Fibroblast of pulmonary artery (primary cell): ENCODE measurements at regions not wholly inside any gene's neighbourhood (a gene's known extent, or its start where the extent isn't known, plus 50 kb on each side); places are given as distances from the start of the nearest gene placed in this dataset.

Experiments used
- DNase-seq: peaks from one replicate; pipeline ENCODE4 v3.0.0-alpha.2; 2010; ENCODE audit warnings: low read depth
- H3K4me3 ChIP-seq: replicated peaks from 2 replicates; pipeline ENCODE4 v1.5.1; 2011; ENCODE audit warnings: low read depth, mild to moderate bottlenecking, control low read depth, low read length, moderate library complexity
- TF ChIP-seq, protein P1 (sequence below): IDR thresholded peaks from 2 replicates; pipeline ENCODE4 v1.5.1; 2011; ENCODE audit warnings: mild to moderate bottlenecking, control low read depth, low read length, inconsistent platforms; ENCODE audit errors: missing control alignments

DNA sequence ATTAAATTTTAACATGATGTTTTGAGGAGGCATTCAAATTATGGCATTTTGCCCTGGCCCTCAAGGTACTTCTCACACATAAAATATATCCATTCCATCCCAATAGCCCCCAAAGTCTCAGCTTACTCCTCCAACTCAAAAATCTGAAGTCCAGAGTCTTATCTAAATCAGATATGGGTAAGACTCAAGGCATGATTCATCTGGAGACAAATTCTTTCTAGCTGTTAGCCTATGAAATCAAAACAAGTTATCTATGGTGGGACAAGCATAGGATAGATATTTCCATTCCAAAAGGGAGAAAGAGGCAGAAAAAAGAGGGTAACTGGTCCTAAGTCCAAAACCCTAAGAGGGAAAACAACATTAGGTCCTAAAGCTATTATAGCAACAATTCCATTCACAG, 408.4 kb downstream of the ZNF608 start:
- TF ChIP-seq, protein P1, sequence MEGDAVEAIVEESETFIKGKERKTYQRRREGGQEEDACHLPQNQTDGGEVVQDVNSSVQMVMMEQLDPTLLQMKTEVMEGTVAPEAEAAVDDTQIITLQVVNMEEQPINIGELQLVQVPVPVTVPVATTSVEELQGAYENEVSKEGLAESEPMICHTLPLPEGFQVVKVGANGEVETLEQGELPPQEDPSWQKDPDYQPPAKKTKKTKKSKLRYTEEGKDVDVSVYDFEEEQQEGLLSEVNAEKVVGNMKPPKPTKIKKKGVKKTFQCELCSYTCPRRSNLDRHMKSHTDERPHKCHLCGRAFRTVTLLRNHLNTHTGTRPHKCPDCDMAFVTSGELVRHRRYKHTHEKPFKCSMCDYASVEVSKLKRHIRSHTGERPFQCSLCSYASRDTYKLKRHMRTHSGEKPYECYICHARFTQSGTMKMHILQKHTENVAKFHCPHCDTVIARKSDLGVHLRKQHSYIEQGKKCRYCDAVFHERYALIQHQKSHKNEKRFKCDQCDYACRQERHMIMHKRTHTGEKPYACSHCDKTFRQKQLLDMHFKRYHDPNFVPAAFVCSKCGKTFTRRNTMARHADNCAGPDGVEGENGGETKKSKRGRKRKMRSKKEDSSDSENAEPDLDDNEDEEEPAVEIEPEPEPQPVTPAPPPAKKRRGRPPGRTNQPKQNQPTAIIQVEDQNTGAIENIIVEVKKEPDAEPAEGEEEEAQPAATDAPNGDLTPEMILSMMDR = no peak
- no peak overlapping the region for H3K4me3 ChIP-seq

DNA sequence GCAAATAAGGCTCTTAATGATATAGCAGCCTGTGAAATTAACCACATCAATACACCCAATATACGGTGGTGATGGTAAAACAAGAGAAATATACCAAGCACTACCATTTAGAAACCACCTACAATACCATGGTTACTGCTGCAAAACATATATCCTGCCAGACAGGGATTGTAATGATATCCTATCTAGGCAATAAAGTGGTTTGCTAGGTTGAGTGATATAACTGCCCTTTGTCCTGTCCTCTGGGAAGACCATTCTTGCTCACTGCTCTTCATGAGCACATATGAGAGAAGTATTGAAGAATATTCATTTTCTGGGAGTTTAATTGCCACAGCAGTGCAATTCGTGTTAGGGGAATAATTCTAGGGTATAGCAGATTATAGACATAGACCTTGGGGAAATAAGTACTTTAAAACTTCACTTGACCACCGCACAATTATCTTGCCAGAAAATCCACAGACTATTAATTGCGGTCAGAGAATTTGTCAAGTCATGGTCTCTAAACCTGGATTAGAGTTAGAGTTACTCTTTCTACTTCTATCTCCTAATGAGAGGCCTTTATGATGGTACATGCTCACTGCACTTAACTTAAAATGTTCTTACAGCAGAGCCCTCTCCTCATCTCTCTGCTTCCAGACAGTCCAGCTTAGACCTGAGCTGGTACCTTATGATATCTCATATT, 413.0 kb downstream of the ZNF608 start:
- TF ChIP-seq, protein P1 = no peak
- no peak overlapping the region for H3K4me3 ChIP-seq
- DNase-seq = no peak

More for the DNA sequence above, 408.4 kb downstream of the ZNF608 start:
- DNase-seq = no peak

DNA sequence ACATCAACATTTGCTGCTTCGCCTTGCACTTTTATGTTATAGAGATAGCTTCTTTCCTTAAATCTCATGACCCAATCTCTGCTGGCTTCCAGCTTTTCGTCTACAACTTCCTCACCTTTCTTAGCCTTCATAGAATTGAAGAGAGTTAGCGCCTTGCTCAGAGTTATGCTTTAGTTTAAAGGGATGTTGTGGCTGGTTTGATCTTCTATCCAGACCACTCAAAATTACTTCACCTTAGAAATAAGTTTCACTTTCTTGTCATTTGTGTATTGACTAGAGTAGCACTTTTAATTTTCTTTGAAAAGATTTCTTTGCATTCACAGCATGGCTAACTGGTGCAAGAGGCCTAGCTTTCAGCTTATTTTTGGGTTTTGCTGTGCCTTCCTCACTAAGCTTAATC, 414.2 kb downstream of the ZNF608 start:
- DNase-seq = no peak
- no peak overlapping the region for H3K4me3 ChIP-seq
- TF ChIP-seq, protein P1 = no peak

DNA sequence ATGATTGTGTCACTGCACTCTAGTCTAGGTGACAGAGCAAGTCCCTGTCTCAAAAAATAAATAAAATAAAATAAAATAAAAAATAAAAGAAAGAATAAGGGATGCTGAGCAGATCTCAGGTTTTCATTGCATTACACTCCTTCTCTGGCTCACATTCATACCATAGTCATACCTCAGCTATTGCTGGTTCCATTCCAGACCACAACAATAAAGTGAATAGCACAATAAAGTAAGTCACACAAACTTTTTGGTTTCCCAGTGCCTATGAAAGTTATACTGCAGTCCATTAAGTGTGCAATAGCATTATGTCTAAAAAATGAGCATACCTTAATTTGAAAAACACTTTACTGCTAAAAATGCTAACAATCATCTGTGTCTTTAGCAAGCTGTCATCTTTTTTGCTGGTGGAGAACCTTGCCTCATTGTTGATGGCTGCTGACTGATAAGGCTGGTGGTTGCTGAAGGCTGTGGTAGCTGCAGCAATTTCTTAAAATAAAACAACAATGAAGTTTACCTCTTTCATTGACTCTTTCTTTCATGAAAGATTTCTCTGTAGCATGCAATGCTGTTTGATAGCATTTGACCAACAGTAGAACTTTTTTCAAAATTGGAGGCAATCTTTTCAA, 415.7 kb downstream of the ZNF608 start:
- TF ChIP-seq, protein P1 = no peak
- peak; percentile 34 for DNase-seq
- H3K4me3 ChIP-seq = no peak overlapping the region

DNA sequence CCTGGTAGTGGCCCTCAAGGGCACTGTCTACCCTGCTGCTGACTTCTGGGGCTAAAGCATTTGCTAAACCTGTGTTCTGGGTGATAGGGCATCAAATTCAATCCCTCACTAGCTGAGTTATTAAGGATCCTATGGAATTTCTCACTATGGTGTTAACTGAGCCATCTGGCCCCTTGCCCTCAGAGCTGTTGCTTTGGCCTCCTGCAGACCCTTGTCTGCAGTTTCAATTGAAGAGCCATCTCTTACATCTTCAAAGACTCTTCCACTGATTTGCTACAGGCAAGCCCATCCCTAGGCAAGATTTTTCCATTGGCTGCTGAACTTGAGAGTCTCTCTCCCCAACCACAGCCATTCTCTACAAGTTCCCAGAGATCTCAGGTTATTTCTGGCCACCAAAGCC, 418.2 kb downstream of the ZNF608 start:
- DNase-seq = no peak
- TF ChIP-seq, protein P1 = no peak
- H3K4me3 ChIP-seq = no peak overlapping the region

DNA sequence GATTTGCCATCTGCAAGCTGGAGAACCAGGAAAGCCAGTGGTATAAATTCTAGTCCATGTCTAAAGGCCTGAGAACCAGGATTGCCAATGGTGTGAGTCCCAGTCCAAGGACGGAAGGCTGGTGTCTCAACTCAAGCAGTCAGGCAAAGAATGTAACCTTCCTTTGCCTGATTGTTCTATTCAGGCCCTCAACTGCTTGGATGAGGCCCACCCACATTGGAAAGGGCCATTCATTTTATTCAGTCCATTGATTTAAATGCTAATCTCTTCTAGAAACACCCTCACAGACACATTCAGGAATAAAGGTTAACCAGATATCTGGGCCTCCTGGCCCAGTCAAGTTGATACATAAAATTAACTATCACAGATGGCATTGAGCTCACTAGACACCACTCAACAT, 427.8 kb downstream of the ZNF608 start:
- DNase-seq = no peak
- no peak overlapping the region for H3K4me3 ChIP-seq
- TF ChIP-seq, protein P1 = no peak

DNA sequence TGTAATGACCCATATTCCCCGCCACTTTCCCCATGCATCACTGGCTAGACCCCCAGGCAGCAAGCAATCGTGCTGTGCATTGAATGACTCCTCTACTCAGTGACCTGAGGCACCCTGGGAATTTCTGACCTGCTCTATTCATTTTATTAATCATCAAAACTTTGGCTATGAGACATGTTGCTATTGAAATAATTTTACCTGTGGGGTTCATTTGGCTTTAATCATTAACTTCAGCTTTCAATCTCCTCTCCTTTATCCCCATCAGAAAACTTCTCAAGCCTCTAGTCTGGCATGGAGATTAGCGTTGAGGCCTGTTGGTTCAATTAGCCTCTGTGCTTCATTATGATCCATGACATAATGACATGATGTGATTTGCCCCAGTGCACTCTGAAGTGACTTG, 429.0 kb downstream of the ZNF608 start:
- H3K4me3 ChIP-seq = no peak overlapping the region
- TF ChIP-seq, protein P1 = no peak
- DNase-seq = no peak
